HL-60 (cell line): ENCODE measurements at regions not wholly inside any gene's neighbourhood (a gene's known extent, or its start where the extent isn't known, plus 50 kb on each side); places are given as distances from the start of the nearest gene placed in this dataset.

Experiments
- GABPA ChIP-seq: IDR thresholded peaks from 2 replicates; pipeline ENCODE4 v1.6.1; 2012; ENCODE audit warnings: low read depth
- POLR2AphosphoS5 ChIP-seq: IDR thresholded peaks from 2 replicates; pipeline ENCODE4 v1.6.1; 2012; ENCODE audit warnings: low read depth
- REST ChIP-seq: IDR thresholded peaks from 2 replicates; pipeline ENCODE4 v1.6.1; 2012; ENCODE audit warnings: low read depth; ENCODE audit not compliant: insufficient replicate concordance
- SPI1 ChIP-seq: IDR thresholded peaks from 2 replicates; pipeline ENCODE4 v1.6.1; 2012; ENCODE audit warnings: low read depth, mild to moderate bottlenecking, borderline replicate concordance
- TF ChIP-seq, protein P1 (sequence below): IDR thresholded peaks from one replicate; pipeline ENCODE4 v1.5.1; 2011; ENCODE audit warnings: low read length, control low read depth, inconsistent platforms; ENCODE audit not compliant: insufficient read depth

DNA sequence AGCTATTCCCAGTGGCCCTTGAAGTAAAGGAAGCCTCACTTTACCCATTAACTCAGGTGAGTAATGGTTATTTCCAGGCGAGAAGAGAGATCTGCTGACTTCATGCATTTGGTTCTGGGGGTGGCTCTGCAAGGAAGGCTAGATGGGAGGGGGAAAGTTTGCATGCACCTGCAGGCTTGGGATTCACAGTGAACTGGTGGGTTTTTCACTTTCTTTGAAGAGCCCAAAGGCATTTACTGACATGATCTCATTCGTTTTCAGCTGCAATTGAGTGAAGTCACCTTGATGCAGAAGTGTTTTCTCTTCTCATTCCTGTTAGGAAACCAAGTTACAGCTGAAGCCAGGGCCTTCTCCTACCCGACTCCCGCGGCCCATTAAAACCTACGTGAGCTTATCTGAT is 131.0 kb upstream of the N4BP1 start:
- TF ChIP-seq, protein P1, sequence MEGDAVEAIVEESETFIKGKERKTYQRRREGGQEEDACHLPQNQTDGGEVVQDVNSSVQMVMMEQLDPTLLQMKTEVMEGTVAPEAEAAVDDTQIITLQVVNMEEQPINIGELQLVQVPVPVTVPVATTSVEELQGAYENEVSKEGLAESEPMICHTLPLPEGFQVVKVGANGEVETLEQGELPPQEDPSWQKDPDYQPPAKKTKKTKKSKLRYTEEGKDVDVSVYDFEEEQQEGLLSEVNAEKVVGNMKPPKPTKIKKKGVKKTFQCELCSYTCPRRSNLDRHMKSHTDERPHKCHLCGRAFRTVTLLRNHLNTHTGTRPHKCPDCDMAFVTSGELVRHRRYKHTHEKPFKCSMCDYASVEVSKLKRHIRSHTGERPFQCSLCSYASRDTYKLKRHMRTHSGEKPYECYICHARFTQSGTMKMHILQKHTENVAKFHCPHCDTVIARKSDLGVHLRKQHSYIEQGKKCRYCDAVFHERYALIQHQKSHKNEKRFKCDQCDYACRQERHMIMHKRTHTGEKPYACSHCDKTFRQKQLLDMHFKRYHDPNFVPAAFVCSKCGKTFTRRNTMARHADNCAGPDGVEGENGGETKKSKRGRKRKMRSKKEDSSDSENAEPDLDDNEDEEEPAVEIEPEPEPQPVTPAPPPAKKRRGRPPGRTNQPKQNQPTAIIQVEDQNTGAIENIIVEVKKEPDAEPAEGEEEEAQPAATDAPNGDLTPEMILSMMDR: no peak
- TF ChIP-seq REST (no peak), POLR2AphosphoS5 (no peak), SPI1 (no peak), GABPA (no peak)
